Tibial nerve (tissue), 3 donors: ENCODE measurements at regions not wholly inside any gene's neighbourhood (a gene's known extent, or its start where the extent isn't known, plus 50 kb on each side); places are given as distances from the start of the nearest gene placed in this dataset.

ENCODE experiments used
- CTCF ChIP-seq, 5 experiments: fragments of 200-600 bp in 3 of 5; fragments of 450-650 bp in 2 of 5; sonication (generic) in 3 of 5; IDR thresholded peaks; one replicate each; pipeline ENCODE4 v1.5.1; 2016 to 2019; ENCODE audit warnings: antibody characterized with exemption in 5 of 5, mild to moderate bottlenecking in 3 of 5, moderate library complexity in 2 of 5
- POLR2A ChIP-seq, 2 donors: fragments of 450-650 bp; IDR thresholded peaks; one replicate each; pipeline ENCODE4 v1.6.1; 2017; ENCODE audit warnings: antibody characterized with exemption in 2 of 2, mild to moderate bottlenecking in 2 of 2, moderate library complexity in 2 of 2

- TF ChIP-seq CTCF (IDR thresholded peaks at IDR 0.05) (no peak), POLR2A (IDR thresholded peaks at IDR 0.05) (no peak)
These were observed 1337.2 kb upstream of the NXPH2 start for GRCh38 chr2:140117386-140117785.
